Peyer's patch (tissue), 4 donors: ENCODE measurements at regions not wholly inside any gene's neighbourhood (a gene's known extent, or its start where the extent isn't known, plus 50 kb on each side); places are given as distances from the start of the nearest gene placed in this dataset.

Source experiments
- CTCF ChIP-seq, 6 experiments: fragments of 450-650 bp in 4 of 6; fragments of 200-600 bp in 2 of 6; sonication (generic) in 1 of 6; IDR thresholded peaks; one replicate each; pipeline ENCODE4 v1.5.1; 2017 to 2019; ENCODE audit warnings: antibody characterized with exemption in 6 of 6, mild to moderate bottlenecking in 3 of 6, moderate library complexity in 1 of 6
- POLR2A ChIP-seq, 2 donors: fragments of 450-650 bp; IDR thresholded peaks; one replicate each; pipeline ENCODE4 v1.5.1; 2017; ENCODE audit warnings: antibody characterized with exemption in 2 of 2, mild to moderate bottlenecking in 2 of 2, moderate library complexity in 2 of 2

GRCh38 chr6:115735610-115736009 lies 325.1 kb downstream of the FRK start:
- TF ChIP-seq CTCF (IDR thresholded peaks at IDR 0.05) (no peak), POLR2A (IDR thresholded peaks at IDR 0.05) (no peak)
